Suprapubic skin (tissue), 3 donors: ENCODE measurements at regions not wholly inside any gene's neighbourhood (a gene's known extent, or its start where the extent isn't known, plus 50 kb on each side); places are given as distances from the start of the nearest gene placed in this dataset.

ENCODE experiments used
- EP300 ChIP-seq: sonication (generic); formaldehyde crosslinking; IDR thresholded peaks from one replicate; pipeline ENCODE4 v1.6.1; 2017; ENCODE audit warnings: antibody characterized with exemption
- POLR2A ChIP-seq, 2 donors: fragments of 450-650 bp; IDR thresholded peaks; one replicate each; pipeline ENCODE4 v1.6.1; 2017; ENCODE audit warnings: antibody characterized with exemption in 2 of 2, mild to moderate bottlenecking in 2 of 2, moderate library complexity in 2 of 2
- TF ChIP-seq, protein P1 (sequence below), 2 donors: fragments of 200-600 bp in 1 of 2; fragments of 450-650 bp in 1 of 2; sonication (generic) in 1 of 2; IDR thresholded peaks; one replicate each; pipeline ENCODE4 v1.5.1; 2016 to 2019; ENCODE audit warnings: antibody characterized with exemption in 2 of 2, mild to moderate bottlenecking in 1 of 2, moderate library complexity in 1 of 2

DNA sequence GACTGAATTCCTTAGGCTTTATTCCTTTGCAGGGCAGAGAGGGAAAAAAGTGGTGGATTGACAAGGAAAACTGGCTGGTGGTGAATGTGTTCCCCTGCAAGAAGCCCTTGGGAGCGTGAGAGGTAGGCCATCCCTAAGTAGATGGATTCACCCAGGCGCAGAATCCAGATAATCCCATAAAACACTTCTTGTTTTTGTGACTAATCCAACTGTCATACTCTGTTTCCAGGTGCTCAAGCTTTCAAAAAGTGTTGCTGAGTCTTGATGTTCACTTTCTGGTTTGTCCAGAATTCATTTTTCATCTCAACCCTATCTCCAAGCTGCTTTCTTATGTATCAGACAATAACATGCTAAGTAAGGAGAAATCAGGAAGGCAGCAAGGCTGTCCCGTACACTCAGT is 250.8 kb upstream of the HABP2 start:
- TF ChIP-seq, protein P1, sequence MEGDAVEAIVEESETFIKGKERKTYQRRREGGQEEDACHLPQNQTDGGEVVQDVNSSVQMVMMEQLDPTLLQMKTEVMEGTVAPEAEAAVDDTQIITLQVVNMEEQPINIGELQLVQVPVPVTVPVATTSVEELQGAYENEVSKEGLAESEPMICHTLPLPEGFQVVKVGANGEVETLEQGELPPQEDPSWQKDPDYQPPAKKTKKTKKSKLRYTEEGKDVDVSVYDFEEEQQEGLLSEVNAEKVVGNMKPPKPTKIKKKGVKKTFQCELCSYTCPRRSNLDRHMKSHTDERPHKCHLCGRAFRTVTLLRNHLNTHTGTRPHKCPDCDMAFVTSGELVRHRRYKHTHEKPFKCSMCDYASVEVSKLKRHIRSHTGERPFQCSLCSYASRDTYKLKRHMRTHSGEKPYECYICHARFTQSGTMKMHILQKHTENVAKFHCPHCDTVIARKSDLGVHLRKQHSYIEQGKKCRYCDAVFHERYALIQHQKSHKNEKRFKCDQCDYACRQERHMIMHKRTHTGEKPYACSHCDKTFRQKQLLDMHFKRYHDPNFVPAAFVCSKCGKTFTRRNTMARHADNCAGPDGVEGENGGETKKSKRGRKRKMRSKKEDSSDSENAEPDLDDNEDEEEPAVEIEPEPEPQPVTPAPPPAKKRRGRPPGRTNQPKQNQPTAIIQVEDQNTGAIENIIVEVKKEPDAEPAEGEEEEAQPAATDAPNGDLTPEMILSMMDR (IDR thresholded peaks at IDR 0.05), result no peak
- no peak for TF ChIP-seq POLR2A (IDR thresholded peaks at IDR 0.05)
- TF ChIP-seq EP300, result no peak
